ENCODE measurements at regions not wholly inside any gene's neighbourhood (a gene's known extent, or its start where the extent isn't known, plus 50 kb on each side); places are given as distances from the start of the nearest gene placed in this dataset.

- intact Hi-C loops (cut with DNase I) = no loop called here
- WGBS, 2 donors = 84 to 91% methylated on average over 8 to 11 of the region's 14 CpGs
- DNase-seq = no peak
- TF ChIP-seq POLR2A (IDR thresholded peaks at IDR 0.05) = no peak
- no peak for TF ChIP-seq CTCF (IDR thresholded peaks at IDR 0.05)
- Histone ChIP-seq H3K27ac (peak overlapping the region in 2 of 4 donors; percentile 47 to 66), H3K36me3 (no peaks in the 10 kb centered on the region), H3K9me3 (no peaks in the 10 kb centered on the region), H3K4me3 (no peak overlapping the region), H3K4me1 (peaks cover 6 to 22% (median 13%) of the 10 kb centered on the region in 3 donors), H3K27me3 (no peaks in the 10 kb centered on the region)
Measured at GRCh38 chr20:47971058-47971791, 185.9 kb upstream of the SULF2 start.

GRCh38 chr20:47970282-47970903, 185.1 kb upstream of the SULF2 start:
- 72% methylated on average over 8 of the region's 8 CpGs for WGBS, 2 donors
- TF ChIP-seq CTCF (IDR thresholded peaks at IDR 0.05) (no peak), POLR2A (IDR thresholded peaks at IDR 0.05) (no peak)
- H3K27ac ChIP-seq = no peak overlapping the region
- H3K4me3 ChIP-seq = no peak overlapping the region
- intact Hi-C loops (cut with DNase I) = no loop called here
- H3K4me1 ChIP-seq = peaks cover 6 to 22% (median 13%) of the 10 kb centered on the region in 3 donors
- no peaks in the 10 kb centered on the region for H3K27me3 ChIP-seq
- no peaks in the 10 kb centered on the region for H3K36me3 ChIP-seq
- H3K9me3 ChIP-seq = no peaks in the 10 kb centered on the region
- DNase-seq = no peak

GRCh38 chr20:47969426-47969825, 184.1 kb upstream of the SULF2 start:
- peaks cover 6 to 22% (median 13%) of the 10 kb centered on the region in 3 donors for H3K4me1 ChIP-seq
- DNase-seq = no peak
- H3K36me3 ChIP-seq = no peaks in the 10 kb centered on the region
- intact Hi-C loops (cut with DNase I) = no loop called here
- H3K4me3 ChIP-seq = no peak overlapping the region
- no peaks in the 10 kb centered on the region for H3K9me3 ChIP-seq
- H3K27ac ChIP-seq = no peak overlapping the region
- TF ChIP-seq CTCF (IDR thresholded peaks at IDR 0.05) (no peak), POLR2A (IDR thresholded peaks at IDR 0.05) (no peak)
- no peaks in the 10 kb centered on the region for H3K27me3 ChIP-seq
- 82% methylated on average over 3 to 6 of the region's 6 CpGs for WGBS, 2 donors

- 92 to 95% methylated on average over 5 to 17 of the region's 31 CpGs for WGBS, 2 donors
- intact Hi-C loops (cut with DNase I) = no loop called here
- Histone ChIP-seq H3K27me3 (no peaks in the 10 kb centered on the region), H3K4me1 (peaks cover 6 to 17% (median 10%) of the 10 kb centered on the region in 3 donors), H3K9me3 (no peaks in the 10 kb centered on the region), H3K36me3 (no peaks in the 10 kb centered on the region), H3K27ac (no peak overlapping the region), H3K4me3 (no peak overlapping the region)
- no peak for DNase-seq
- TF ChIP-seq POLR2A (IDR thresholded peaks at IDR 0.05) = no peak
- TF ChIP-seq CTCF (IDR thresholded peaks at IDR 0.05) = no peak
Measured at GRCh38 chr20:47968541-47969310, 183.4 kb upstream of the SULF2 start.

- DNase-seq = no peak
- TF ChIP-seq POLR2A (IDR thresholded peaks at IDR 0.05) (no peak), CTCF (IDR thresholded peaks at IDR 0.05) (no peak)
- H3K27ac ChIP-seq = no peak overlapping the region
- H3K27me3 ChIP-seq = peaks cover 0 to 6% (median 0%) of the 10 kb centered on the region in 4 donors
- intact Hi-C loops (cut with DNase I) = no loop called here
- 76 to 81% methylated on average over 5 of the region's 5 CpGs for WGBS, 2 donors
- no peaks in the 10 kb centered on the region for H3K36me3 ChIP-seq
- no peaks in the 10 kb centered on the region for H3K4me1 ChIP-seq
- no peaks in the 10 kb centered on the region for H3K9me3 ChIP-seq
- H3K4me3 ChIP-seq = no peak overlapping the region
Measured at GRCh38 chr20:47964149-47964548, 178.9 kb upstream of the SULF2 start.

All from esophagus squamous epithelium (tissue), 5 donors.